K562 (cell line): ENCODE measurements at regions not wholly inside any gene's neighbourhood (a gene's known extent, or its start where the extent isn't known, plus 50 kb on each side); places are given as distances from the start of the nearest gene placed in this dataset.

Source experiments
- ATAC-seq: fragments of 200-7000 bp; cut with Tn5 transposase; 3 replicates; pipeline ENCODE4 v1.9.1; 2020; ENCODE audit warnings: moderate library complexity
- BruUV-seq: library from RNA; stranded (reverse); fragments of 400-500 nt; replicated peaks from 2 replicates; lab custom pipeline; 2021; lab: Mats Ljungman, UMichigan
- CTCF ChIA-PET: fragments of 300-600 bp; formaldehyde crosslinking; extraction: SDS; loops from one replicate; lab custom pipeline; 2021; ENCODE audit warnings: low intra/inter-chr PET ratio; lab: Yijun Ruan, JAX
- POLR2A ChIA-PET: fragments of 300-600, 350-650 bp; sonication (Branson Sonifier 250); formaldehyde crosslinking; extraction: SDS; loops from one replicate; lab custom pipeline; 2021; ENCODE audit warnings: antibody characterized with exemption, inconsistent platforms; lab: Yijun Ruan, JAX
- DNase-seq, 4 experiments: peaks; one replicate each; pipeline versions ENCODE4 v3.0.0 to v3.0.0-alpha.2; 2011 to 2018; ENCODE audit warnings: low spot score in 3 of 4, mixed read lengths in 3 of 4; ENCODE audit errors: extremely low read depth in 1 of 4
- FAIRE-seq: peaks from 2 replicates; lab custom pipeline; 2011; peaks lifted over from hg19 to GRCh38; lab: Jason Lieb, UNC
- H2AFZ ChIP-seq: 2 replicates; pipeline ENCODE4 v1.6.0; 2011; ENCODE audit warnings: low read depth, low read length, control low read depth, inconsistent platforms
- H3K27ac ChIP-seq: fragments of 200-600 bp; 3 replicates; pipeline ENCODE4 v1.8.0; 2011; ENCODE audit warnings: low read depth, mild to moderate bottlenecking, control low read depth, inconsistent platforms, low read length, moderate library complexity, mixed read lengths; ENCODE audit errors: extremely low read depth
- H3K27me3 ChIP-seq, 2 experiments: fragments of 300-600 bp in 1 of 2; 2 replicates in 1 of 2; 3 replicates in 1 of 2; pipeline versions ENCODE4 v1.6.0 to v1.8.0; 2011; ENCODE audit warnings: inconsistent platforms in 2 of 2, low read length in 2 of 2, mild to moderate bottlenecking in 1 of 2, mixed read lengths in 1 of 2, moderate library complexity in 1 of 2; ENCODE audit not compliant: control insufficient read depth in 2 of 2, insufficient read depth in 2 of 2
- H3K36me3 ChIP-seq: fragments of 300-600 bp; 3 replicates; pipeline ENCODE4 v1.8.0; 2011; ENCODE audit warnings: mild to moderate bottlenecking, low read length, inconsistent platforms; ENCODE audit not compliant: control insufficient read depth, insufficient read depth
- H3K4me1 ChIP-seq, 2 experiments: fragments of 200-600 bp in 1 of 2; replicated peaks in 1 of 2; 2 replicates in 1 of 2; 3 replicates in 1 of 2; pipeline versions ENCODE4 v1.5.1 to v1.8.0; 2011; ENCODE audit warnings: inconsistent platforms in 2 of 2, low read length in 2 of 2, mild to moderate bottlenecking in 1 of 2, mixed read lengths in 1 of 2, moderate library complexity in 1 of 2; ENCODE audit not compliant: control insufficient read depth in 2 of 2, insufficient read depth in 2 of 2
- H3K4me2 ChIP-seq: 2 replicates; pipeline ENCODE4 v1.6.1; 2011; ENCODE audit warnings: low read length, control low read depth, inconsistent platforms, mixed read lengths; ENCODE audit not compliant: insufficient read depth
- H3K4me3 ChIP-seq: fragments of 200-600 bp; sonication (generic), shearing (Covaris generic); 2 replicates; pipeline ENCODE4 v1.5.1; 2016; ENCODE audit warnings: control low read depth, inconsistent platforms
- H3K79me2 ChIP-seq: fragments of 200-600 bp; 3 replicates; pipeline ENCODE4 v1.8.0; 2011; ENCODE audit warnings: low read length, inconsistent platforms; ENCODE audit not compliant: control insufficient read depth, insufficient read depth
- H3K9ac ChIP-seq, 2 experiments: 2 replicates each; pipeline versions ENCODE4 v1.6.0 to v1.6.1; 2011; ENCODE audit warnings: low read depth in 2 of 2, low read length in 2 of 2, control low read depth in 1 of 2, inconsistent platforms in 1 of 2, mild to moderate bottlenecking in 1 of 2, mixed read lengths in 1 of 2; ENCODE audit not compliant: insufficient read depth in 1 of 2
- H3K9me1 ChIP-seq: one replicate; pipeline ENCODE4 v1.6.0; 2011; ENCODE audit warnings: inconsistent platforms, mild to moderate bottlenecking, low read length, moderate library complexity; ENCODE audit not compliant: control insufficient read depth, insufficient read depth
- H3K9me3 ChIP-seq: replicated peaks from 2 replicates; pipeline ENCODE4 v1.5.1; 2011; ENCODE audit warnings: low read depth, low read length, inconsistent platforms; ENCODE audit not compliant: control insufficient read depth, insufficient read depth
- H4K20me1 ChIP-seq: replicated peaks from 2 replicates; pipeline ENCODE4 v1.6.1; 2011; ENCODE audit warnings: low read length, inconsistent platforms, mixed read lengths; ENCODE audit not compliant: control insufficient read depth, insufficient read depth
- ARID2 ChIP-seq: fragments of 450-650 bp; IDR thresholded peaks from 2 replicates; pipeline ENCODE4 v1.6.1; 2017; ENCODE audit warnings: antibody characterized with exemption, mild to moderate bottlenecking
- ARNT ChIP-seq, 2 experiments: fragments of 450-650 bp; IDR thresholded peaks; 2 replicates each; pipeline ENCODE4 v1.6.1; 2016; ENCODE audit warnings: mild to moderate bottlenecking in 1 of 2
- HMGN3 ChIP-seq: IDR thresholded peaks from 2 replicates; pipeline ENCODE4 v1.6.1; 2011; ENCODE audit warnings: borderline replicate concordance, low read depth, mild to moderate bottlenecking, mixed read lengths, low read length; ENCODE audit not compliant: insufficient read length; ENCODE audit errors: extremely low read depth
- MXI1 ChIP-seq: IDR thresholded peaks from 2 replicates; pipeline ENCODE4 v1.6.1; 2011; ENCODE audit warnings: low read depth, mild to moderate bottlenecking, improper control_type of control experiment, low read length
- MYNN ChIP-seq, 2 experiments: sonication (generic); formaldehyde crosslinking in 1 of 2; IDR thresholded peaks; 2 replicates each; pipeline versions ENCODE4 v1.5.0 to v1.6.1; 2016 to 2020; ENCODE audit warnings: antibody characterized with exemption in 1 of 2, missing genetic modification reagents in 1 of 2
- U2AF2 ChIP-seq: fragments of 200-400 bp; formaldehyde crosslinking; optimal IDR thresholded peaks from 2 replicates; pipeline ENCODE3; 2017; ENCODE audit warnings: low read depth, mild to moderate bottlenecking, low read length
- ZNF41 ChIP-seq: fragments of 250-450 bp; sonication (Bioruptor Pico); conservative IDR thresholded peaks from 2 replicates; pipeline ENCODE4 v1.4.0; 2020; ENCODE audit warnings: mild to moderate bottlenecking
- ZNF584 ChIP-seq: fragments of 200-800 bp; sonication (Bioruptor generic); IDR thresholded peaks from 2 replicates; pipeline ENCODE4 v1.6.1; 2016; ENCODE audit warnings: low read depth, mild to moderate bottlenecking, missing genetic modification characterization, missing compliant biosample characterization
- WGBS: fragments of 100-300 bp; shearing (Covaris generic); methylation state at CpG from one replicate; pipeline ENCODE4 v1.1.6; 2016; ENCODE audit warnings: low coverage, mixed read lengths; ENCODE audit not compliant: insufficient coverage; ENCODE audit errors: missing lambda C conversion rate; 5-methylcytosine and 5-hydroxymethylcytosine counted together
- in situ Hi-C: fragments of 300-500 bp; cut with MboI; formaldehyde crosslinking; loops from 4 replicates; pipeline ENCODE4 v1.15.0; 2018; ENCODE audit warnings: inconsistent platforms, mixed read lengths
- intact Hi-C: fragments of 100-400 bp; cut with micrococcal nuclease; formaldehyde crosslinking; loops from 2 replicates; pipeline ENCODE4 v1.14.2; 2022
- TF ChIP-seq, protein P1 (sequence below): fragments of 450-650 bp; formaldehyde crosslinking; IDR thresholded peaks from 2 replicates; pipeline ENCODE4 v1.4.0; 2022; ENCODE audit warnings: missing genetic modification characterization
- TF ChIP-seq, protein P2 (sequence below): fragments of 250-450 bp; sonication (Bioruptor Pico); IDR thresholded peaks from 2 replicates; pipeline ENCODE4 v1.5.0; 2021; ENCODE audit warnings: mild to moderate bottlenecking, borderline replicate concordance
- TF ChIP-seq, protein P3 (sequence below): fragments of 250-450 bp; sonication (Bioruptor Pico); IDR thresholded peaks from 2 replicates; pipeline ENCODE4 v1.4.0; 2020

DNA sequence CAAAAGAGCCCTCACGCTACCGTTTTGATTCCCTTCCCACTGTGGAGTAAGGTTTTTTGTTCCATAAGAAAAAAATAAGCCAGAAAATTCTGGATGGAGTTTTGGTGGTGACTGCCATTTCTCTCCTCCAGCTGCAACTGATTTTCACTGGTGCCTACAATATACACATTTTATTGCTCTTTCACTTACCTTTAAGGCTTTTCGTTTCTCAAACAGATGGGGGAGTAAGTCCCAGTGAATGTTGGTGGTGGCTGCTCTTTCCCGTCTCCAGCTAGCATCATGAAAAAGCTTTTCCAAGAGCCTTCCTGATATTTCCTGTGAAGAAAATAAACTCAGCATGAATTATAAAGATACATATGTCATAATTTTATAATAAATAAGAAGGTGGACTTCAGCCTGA lies 932.5 kb upstream of the PIK3C3 start (continued):
- TF ChIP-seq, protein P1, sequence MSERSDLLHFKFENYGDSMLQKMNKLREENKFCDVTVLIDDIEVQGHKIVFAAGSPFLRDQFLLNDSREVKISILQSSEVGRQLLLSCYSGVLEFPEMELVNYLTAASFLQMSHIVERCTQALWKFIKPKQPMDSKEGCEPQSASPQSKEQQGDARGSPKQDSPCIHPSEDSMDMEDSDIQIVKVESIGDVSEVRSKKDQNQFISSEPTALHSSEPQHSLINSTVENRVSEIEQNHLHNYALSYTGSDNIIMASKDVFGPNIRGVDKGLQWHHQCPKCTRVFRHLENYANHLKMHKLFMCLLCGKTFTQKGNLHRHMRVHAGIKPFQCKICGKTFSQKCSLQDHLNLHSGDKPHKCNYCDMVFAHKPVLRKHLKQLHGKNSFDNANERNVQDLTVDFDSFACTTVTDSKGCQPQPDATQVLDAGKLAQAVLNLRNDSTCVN (CRISPR knock-in tag): no peak
- TF ChIP-seq HMGN3: no peak
- no peak for TF ChIP-seq ZNF41 (CRISPR knock-in tag)

DNA sequence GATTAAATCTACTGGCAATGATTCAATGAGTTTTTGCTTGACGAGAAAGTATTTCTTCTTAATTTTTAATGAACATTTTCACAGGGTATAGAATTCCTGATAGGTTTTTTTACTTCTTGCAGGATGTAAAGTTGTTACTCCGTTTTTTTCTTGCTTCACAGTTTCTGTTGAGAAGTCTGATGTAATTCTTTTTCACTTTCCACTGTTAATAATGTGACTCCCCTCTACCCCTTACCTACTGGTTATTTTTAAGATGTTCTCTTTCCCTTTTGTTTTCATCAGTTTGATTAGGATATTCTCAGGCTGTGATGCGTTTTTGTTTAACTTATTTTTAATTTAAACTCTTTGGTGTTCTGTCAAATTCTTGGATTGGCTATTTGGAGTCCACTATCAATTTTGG lies 933.9 kb upstream of the PIK3C3 start:
- in situ Hi-C loops: no loop called here
- CTCF ChIA-PET: no interaction called here
- TF ChIP-seq ARID2 (no peak), MYNN (IDR thresholded peaks at IDR 0.05) (no peak), MYNN (CRISPR knock-in tag; IDR thresholded peaks at IDR 0.05) (no peak), ZNF584 (CRISPR knock-in tag) (no peak), MXI1 (no peak), ARNT (IDR thresholded peaks at IDR 0.05) (no peak), U2AF2 (no peak)
- TF ChIP-seq, protein P2, sequence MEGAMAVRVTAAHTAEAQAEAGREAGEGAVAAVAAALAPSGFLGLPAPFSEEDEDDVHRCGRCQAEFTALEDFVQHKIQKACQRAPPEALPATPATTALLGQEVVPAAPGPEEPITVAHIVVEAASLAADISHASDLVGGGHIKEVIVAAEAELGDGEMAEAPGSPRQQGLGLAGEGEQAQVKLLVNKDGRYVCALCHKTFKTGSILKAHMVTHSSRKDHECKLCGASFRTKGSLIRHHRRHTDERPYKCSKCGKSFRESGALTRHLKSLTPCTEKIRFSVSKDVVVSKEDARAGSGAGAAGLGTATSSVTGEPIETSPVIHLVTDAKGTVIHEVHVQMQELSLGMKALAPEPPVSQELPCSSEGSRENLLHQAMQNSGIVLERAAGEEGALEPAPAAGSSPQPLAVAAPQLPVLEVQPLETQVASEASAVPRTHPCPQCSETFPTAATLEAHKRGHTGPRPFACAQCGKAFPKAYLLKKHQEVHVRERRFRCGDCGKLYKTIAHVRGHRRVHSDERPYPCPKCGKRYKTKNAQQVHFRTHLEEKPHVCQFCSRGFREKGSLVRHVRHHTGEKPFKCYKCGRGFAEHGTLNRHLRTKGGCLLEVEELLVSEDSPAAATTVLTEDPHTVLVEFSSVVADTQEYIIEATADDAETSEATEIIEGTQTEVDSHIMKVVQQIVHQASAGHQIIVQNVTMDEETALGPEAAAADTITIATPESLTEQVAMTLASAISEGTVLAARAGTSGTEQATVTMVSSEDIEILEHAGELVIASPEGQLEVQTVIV (CRISPR knock-in tag): no peak
- TF ChIP-seq, protein P3, sequence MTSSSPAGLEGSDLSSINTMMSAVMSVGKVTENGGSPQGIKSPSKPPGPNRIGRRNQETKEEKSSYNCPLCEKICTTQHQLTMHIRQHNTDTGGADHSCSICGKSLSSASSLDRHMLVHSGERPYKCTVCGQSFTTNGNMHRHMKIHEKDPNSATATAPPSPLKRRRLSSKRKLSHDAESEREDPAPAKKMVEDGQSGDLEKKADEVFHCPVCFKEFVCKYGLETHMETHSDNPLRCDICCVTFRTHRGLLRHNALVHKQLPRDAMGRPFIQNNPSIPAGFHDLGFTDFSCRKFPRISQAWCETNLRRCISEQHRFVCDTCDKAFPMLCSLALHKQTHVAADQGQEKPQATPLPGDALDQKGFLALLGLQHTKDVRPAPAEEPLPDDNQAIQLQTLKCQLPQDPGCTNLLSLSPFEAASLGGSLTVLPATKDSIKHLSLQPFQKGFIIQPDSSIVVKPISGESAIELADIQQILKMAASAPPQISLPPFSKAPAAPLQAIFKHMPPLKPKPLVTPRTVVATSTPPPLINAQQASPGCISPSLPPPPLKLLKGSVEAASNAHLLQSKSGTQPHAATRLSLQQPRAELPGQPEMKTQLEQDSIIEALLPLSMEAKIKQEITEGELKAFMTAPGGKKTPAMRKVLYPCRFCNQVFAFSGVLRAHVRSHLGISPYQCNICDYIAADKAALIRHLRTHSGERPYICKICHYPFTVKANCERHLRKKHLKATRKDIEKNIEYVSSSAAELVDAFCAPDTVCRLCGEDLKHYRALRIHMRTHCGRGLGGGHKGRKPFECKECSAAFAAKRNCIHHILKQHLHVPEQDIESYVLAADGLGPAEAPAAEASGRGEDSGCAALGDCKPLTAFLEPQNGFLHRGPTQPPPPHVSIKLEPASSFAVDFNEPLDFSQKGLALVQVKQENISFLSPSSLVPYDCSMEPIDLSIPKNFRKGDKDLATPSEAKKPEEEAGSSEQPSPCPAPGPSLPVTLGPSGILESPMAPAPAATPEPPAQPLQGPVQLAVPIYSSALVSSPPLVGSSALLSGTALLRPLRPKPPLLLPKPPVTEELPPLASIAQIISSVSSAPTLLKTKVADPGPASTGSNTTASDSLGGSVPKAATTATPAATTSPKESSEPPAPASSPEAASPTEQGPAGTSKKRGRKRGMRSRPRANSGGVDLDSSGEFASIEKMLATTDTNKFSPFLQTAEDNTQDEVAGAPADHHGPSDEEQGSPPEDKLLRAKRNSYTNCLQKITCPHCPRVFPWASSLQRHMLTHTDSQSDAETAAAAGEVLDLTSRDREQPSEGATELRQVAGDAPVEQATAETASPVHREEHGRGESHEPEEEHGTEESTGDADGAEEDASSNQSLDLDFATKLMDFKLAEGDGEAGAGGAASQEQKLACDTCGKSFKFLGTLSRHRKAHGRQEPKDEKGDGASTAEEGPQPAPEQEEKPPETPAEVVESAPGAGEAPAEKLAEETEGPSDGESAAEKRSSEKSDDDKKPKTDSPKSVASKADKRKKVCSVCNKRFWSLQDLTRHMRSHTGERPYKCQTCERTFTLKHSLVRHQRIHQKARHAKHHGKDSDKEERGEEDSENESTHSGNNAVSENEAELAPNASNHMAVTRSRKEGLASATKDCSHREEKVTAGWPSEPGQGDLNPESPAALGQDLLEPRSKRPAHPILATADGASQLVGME (CRISPR knock-in tag): no peak

More for the DNA sequence above, 933.9 kb upstream of the PIK3C3 start:
- Histone ChIP-seq H3K27ac (no peak overlapping the region), H3K4me1 (no peaks in the 10 kb centered on the region), H4K20me1 (no peaks in the 10 kb centered on the region), H3K9me1 (no peaks in the 10 kb centered on the region), H3K4me3 (no peak overlapping the region), H3K9me3 (no peaks in the 10 kb centered on the region; the same call in 1 of the 2 replicates), H2AFZ (no peak overlapping the region), H3K79me2 (no peaks in the 10 kb centered on the region), H3K4me2 (no peak overlapping the region), H3K9ac (no peak overlapping the region), H3K36me3 (no peaks in the 10 kb centered on the region), H3K27me3 (no peaks in the 10 kb centered on the region)
- POLR2A ChIA-PET: no interaction called here
- ATAC-seq: no peak
- intact Hi-C loops: no loop called here
- no TSS peak for BruUV-seq
- no peak for FAIRE-seq
- 1% methylated on average over 3 of the region's 3 CpGs for WGBS
- no peak for DNase-seq
